AG04450 (cell line): ENCODE measurements at regions not wholly inside any gene's neighbourhood (a gene's known extent, or its start where the extent isn't known, plus 50 kb on each side); places are given as distances from the start of the nearest gene placed in this dataset.

Experiments used
- CTCF ChIA-PET: fragments of 300-600, 350-600 bp; formaldehyde crosslinking; extraction: SDS; loops from one replicate; lab custom pipeline; 2022; ENCODE audit warnings: antibody characterized with exemption, inconsistent platforms; lab: Charles Lee
- POLR2A ChIA-PET: fragments of 350-600 bp; formaldehyde crosslinking; extraction: SDS; loops from one replicate; lab custom pipeline; 2021; ENCODE audit warnings: antibody characterized with exemption, inconsistent platforms; lab: Yijun Ruan, JAX
- DNase-seq: peaks from one replicate; pipeline ENCODE4 v3.0.0-alpha.2; 2011; ENCODE audit warnings: low read depth, low spot score
- H3K27ac ChIP-seq: one replicate; pipeline ENCODE4 v1.5.1; 2012; ENCODE audit warnings: low read depth, low read length, control low read depth
- H3K27me3 ChIP-seq: one replicate; pipeline ENCODE4 v1.6.0; 2012; ENCODE audit warnings: low read length; ENCODE audit not compliant: control insufficient read depth, insufficient read depth
- H3K4me3 ChIP-seq: 2 replicates; pipeline ENCODE4 v1.5.1; 2011; ENCODE audit warnings: mild to moderate bottlenecking, low read depth, low read length, control low read depth
- H3K9me3 ChIP-seq: 2 replicates; pipeline ENCODE4 v1.5.1; 2012; ENCODE audit warnings: low read length; ENCODE audit not compliant: control insufficient read depth, insufficient read depth
- TF ChIP-seq, protein P1 (sequence below): IDR thresholded peaks from 2 replicates; pipeline ENCODE4 v1.5.1; 2011; ENCODE audit warnings: low read depth, low read length, control low read depth, inconsistent platforms

GRCh38 chr9:23307731-23308513 is 518.1 kb downstream of the ELAVL2 start:
- ChIA-PET CTCF (no interaction called here), POLR2A (no interaction called here)
- DNase-seq, result no peak
- H3K27me3 ChIP-seq, result no peaks in the 10 kb centered on the region
- H3K4me3 ChIP-seq, result no peak overlapping the region
- H3K9me3 ChIP-seq, result no peaks in the 10 kb centered on the region
- no peak overlapping the region for H3K27ac ChIP-seq
- TF ChIP-seq, protein P1, sequence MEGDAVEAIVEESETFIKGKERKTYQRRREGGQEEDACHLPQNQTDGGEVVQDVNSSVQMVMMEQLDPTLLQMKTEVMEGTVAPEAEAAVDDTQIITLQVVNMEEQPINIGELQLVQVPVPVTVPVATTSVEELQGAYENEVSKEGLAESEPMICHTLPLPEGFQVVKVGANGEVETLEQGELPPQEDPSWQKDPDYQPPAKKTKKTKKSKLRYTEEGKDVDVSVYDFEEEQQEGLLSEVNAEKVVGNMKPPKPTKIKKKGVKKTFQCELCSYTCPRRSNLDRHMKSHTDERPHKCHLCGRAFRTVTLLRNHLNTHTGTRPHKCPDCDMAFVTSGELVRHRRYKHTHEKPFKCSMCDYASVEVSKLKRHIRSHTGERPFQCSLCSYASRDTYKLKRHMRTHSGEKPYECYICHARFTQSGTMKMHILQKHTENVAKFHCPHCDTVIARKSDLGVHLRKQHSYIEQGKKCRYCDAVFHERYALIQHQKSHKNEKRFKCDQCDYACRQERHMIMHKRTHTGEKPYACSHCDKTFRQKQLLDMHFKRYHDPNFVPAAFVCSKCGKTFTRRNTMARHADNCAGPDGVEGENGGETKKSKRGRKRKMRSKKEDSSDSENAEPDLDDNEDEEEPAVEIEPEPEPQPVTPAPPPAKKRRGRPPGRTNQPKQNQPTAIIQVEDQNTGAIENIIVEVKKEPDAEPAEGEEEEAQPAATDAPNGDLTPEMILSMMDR, result no peak

GRCh38 chr9:23309800-23310199 is 516.2 kb downstream of the ELAVL2 start:
- TF ChIP-seq, protein P1, result no peak
- ChIA-PET POLR2A (no interaction called here), CTCF (no interaction called here)
- no peak overlapping the region for H3K4me3 ChIP-seq
- no peak overlapping the region for H3K27ac ChIP-seq
- no peak for DNase-seq
- H3K9me3 ChIP-seq, result no peaks in the 10 kb centered on the region
- H3K27me3 ChIP-seq, result no peaks in the 10 kb centered on the region

DNA sequence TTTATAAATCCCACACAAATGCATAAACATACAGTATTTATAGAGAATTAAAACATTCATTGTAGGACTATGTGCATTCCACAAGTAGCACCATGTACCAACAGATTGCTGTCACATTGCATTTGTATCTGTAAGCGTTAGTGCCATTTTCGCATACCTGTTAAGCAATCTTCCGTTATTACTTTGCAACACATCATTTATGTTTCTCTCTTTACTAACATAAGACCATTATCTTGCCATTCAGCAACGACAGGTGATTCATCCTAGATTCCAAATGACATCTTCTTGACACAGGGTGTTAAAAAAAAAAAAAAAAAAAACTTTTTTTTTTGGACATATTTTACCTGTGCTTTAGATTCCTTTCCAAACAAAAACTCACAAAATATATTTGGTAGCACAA is 511.8 kb downstream of the ELAVL2 start:
- no peak for DNase-seq
- POLR2A ChIA-PET, result no interaction called here
- no peak overlapping the region for H3K4me3 ChIP-seq
- CTCF ChIA-PET, result no interaction called here
- H3K27me3 ChIP-seq, result no peaks in the 10 kb centered on the region
- H3K9me3 ChIP-seq, result no peaks in the 10 kb centered on the region
- H3K27ac ChIP-seq, result no peak overlapping the region
- TF ChIP-seq, protein P1, result no peak

DNA sequence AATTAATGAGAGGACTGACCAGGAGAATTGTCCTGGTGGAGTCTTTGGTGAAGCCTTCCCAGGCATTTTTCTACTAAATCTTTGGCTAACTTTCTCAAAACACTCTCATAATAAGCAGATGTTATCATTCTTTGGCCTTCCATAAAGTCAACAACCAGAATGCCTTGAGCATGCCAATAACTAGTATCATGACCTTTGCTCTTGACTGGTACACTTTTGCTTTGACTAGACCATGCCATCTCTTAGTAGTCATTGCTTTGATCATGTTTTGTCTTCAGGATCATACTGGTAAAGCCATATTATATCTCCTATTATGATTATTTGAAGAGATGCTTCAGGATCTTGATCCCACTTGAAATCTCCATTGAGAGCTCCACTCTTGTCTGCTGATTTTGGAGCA is 506.9 kb downstream of the ELAVL2 start:
- Histone ChIP-seq H3K9me3 (no peaks in the 10 kb centered on the region), H3K4me3 (no peak overlapping the region), H3K27me3 (no peaks in the 10 kb centered on the region), H3K27ac (no peak overlapping the region)
- POLR2A ChIA-PET, result no interaction called here
- DNase-seq, result no peak
- CTCF ChIA-PET, result no interaction called here
- TF ChIP-seq, protein P1, result no peak

DNA sequence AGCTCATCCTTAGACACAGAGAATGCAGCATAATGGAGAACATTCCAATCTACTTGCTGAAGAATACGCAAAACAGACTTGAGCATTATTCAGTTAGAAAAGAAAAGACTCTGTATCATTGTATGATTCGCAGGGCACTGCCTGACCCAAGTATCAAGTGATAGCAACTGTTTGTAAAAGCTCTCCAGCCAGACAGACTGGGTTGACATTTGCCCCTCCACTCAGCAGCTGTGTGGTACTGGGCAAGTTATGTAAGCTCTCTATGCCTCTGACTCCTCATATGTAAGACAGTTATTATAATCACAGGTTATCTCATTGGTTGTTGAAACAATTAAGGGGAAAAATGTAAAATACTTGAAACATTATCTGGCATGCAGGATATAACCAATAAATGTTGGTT is 505.0 kb downstream of the ELAVL2 start:
- Histone ChIP-seq H3K9me3 (no peaks in the 10 kb centered on the region), H3K4me3 (no peak overlapping the region), H3K27ac (no peak overlapping the region), H3K27me3 (no peaks in the 10 kb centered on the region)
- DNase-seq, result no peak
- POLR2A ChIA-PET, result no interaction called here
- TF ChIP-seq, protein P1, result no peak
- CTCF ChIA-PET, result interaction anchor here (0.5 to 2.0 kb wide), 2 partner anchors 111 to 851 kb away, joined by 3 to 7 read pairs; no protein-coding TSS in a partner anchor
